Activated B cell treated with CpG ODN at 0.5 μM for 24 hours (primary cell): ENCODE measurements at regions not wholly inside any gene's neighbourhood (a gene's known extent, or its start where the extent isn't known, plus 50 kb on each side); places are given as distances from the start of the nearest gene placed in this dataset.
A peak's percentile ranks its signal among the peaks of the same experiment; 100 is the strongest.

Source experiments
- ATAC-seq: fragments of 200-7000 bp; cut with Tn5 transposase; one replicate; pipeline ENCODE4 v1.10.0; 2021; ENCODE audit warnings: low read depth, mild to moderate bottlenecking, moderate library complexity
- CTCF ChIA-PET: fragments of 350-600 bp; sonication (Branson Sonifier 250); formaldehyde crosslinking; loops from one replicate; lab custom pipeline; 2021; ENCODE audit warnings: antibody characterized with exemption; lab: Charles Lee
- POLR2A ChIA-PET: fragments of 350-600 bp; sonication (Branson Sonifier 250); formaldehyde crosslinking; loops from one replicate; lab custom pipeline; 2021; ENCODE audit warnings: antibody characterized with exemption; lab: Charles Lee
- DNase-seq: peaks from one replicate; pipeline ENCODE4 v3.0.0; 2022
- H3K27ac Mint-ChIP-seq: one replicate; pipeline ENCODE4 v1.8.0; 2020; ENCODE audit warnings: mixed read lengths
- H3K27me3 Mint-ChIP-seq: one replicate; pipeline ENCODE4 v1.8.0; 2021; ENCODE audit warnings: mixed read lengths
- H3K36me3 Mint-ChIP-seq: one replicate; pipeline ENCODE4 v1.8.0; 2021; ENCODE audit warnings: low read depth, mixed read lengths
- H3K4me1 Mint-ChIP-seq: one replicate; pipeline ENCODE4 v1.8.0; 2021; ENCODE audit warnings: mixed read lengths
- H3K4me3 Mint-ChIP-seq: one replicate; pipeline ENCODE4 v1.8.0; 2020; ENCODE audit warnings: mild to moderate bottlenecking, mixed read lengths
- H3K9me3 Mint-ChIP-seq: one replicate; pipeline ENCODE4 v1.8.0; 2020; ENCODE audit warnings: mixed read lengths
- CTCF ChIP-seq: fragments of 200-600 bp; IDR thresholded peaks from one replicate; pipeline ENCODE4 v1.8.0; 2022; ENCODE audit warnings: antibody characterized with exemption, mild to moderate bottlenecking
- intact Hi-C: fragments of 100-400 bp; cut with micrococcal nuclease; formaldehyde crosslinking; loops from one replicate; pipeline ENCODE4 v1.15.1; 2024

- TF ChIP-seq CTCF = no peak
- ATAC-seq (peak; percentile 61), DNase-seq (peak; percentile 62)
- ChIA-PET CTCF (interaction anchor here (0.5 to 14.4 kb wide), 6 partner anchors 10 to 354 kb away, joined by 3 to 336 read pairs (median 5); partner anchors contain the start of gene ZFP36L2), POLR2A (interaction anchor here (0.9 to 13.4 kb wide), 7 partner anchors 25 to 353 kb away, joined by 3 to 561 read pairs (median 4); partner anchors contain the start of gene ZFP36L2)
- Mint-ChIP-seq H3K27me3 (no peaks in the 10 kb centered on the region), H3K27ac (peak overlapping the region; percentile 92), H3K4me1 (peaks cover 93% of the 10 kb centered on the region), H3K36me3 (no peaks in the 10 kb centered on the region), H3K4me3 (peak overlapping the region; percentile 8), H3K9me3 (no peaks in the 10 kb centered on the region)
- intact Hi-C loops = loop anchor here (1.0 to 10.0 kb wide), 11 partner anchors 24 to 353 kb away; no protein-coding TSS in a partner anchor
Measured at GRCh38 chr2:43131051-43131889, 95.1 kb downstream of the ZFP36L2 start.

GRCh38 chr2:43130548-43130875 is 95.9 kb downstream of the ZFP36L2 start:
- DNase-seq (no peak), ATAC-seq (no peak)
- intact Hi-C loops = loop anchor here (2.0 to 10.0 kb wide), 5 partner anchors 24 to 304 kb away; no protein-coding TSS in a partner anchor
- Mint-ChIP-seq H3K36me3 (no peaks in the 10 kb centered on the region), H3K4me3 (no peak overlapping the region), H3K27me3 (no peaks in the 10 kb centered on the region), H3K4me1 (peaks cover 93% of the 10 kb centered on the region), H3K9me3 (no peaks in the 10 kb centered on the region), H3K27ac (peak overlapping the region; percentile 92)
- CTCF ChIA-PET = interaction anchor here (0.5 to 14.4 kb wide), 7 partner anchors 10 to 355 kb away, joined by 3 to 336 read pairs (median 4); partner anchors contain the start of gene ZFP36L2
- no peak for TF ChIP-seq CTCF
- POLR2A ChIA-PET = interaction anchor here (0.7 to 13.4 kb wide), 7 partner anchors 25 to 353 kb away, joined by 3 to 561 read pairs (median 4); partner anchors contain the start of gene ZFP36L2

GRCh38 chr2:43129676-43130547 is 96.5 kb downstream of the ZFP36L2 start:
- Mint-ChIP-seq H3K4me1 (peaks cover 95% of the 10 kb centered on the region), H3K4me3 (no peak overlapping the region), H3K36me3 (no peaks in the 10 kb centered on the region), H3K27me3 (no peaks in the 10 kb centered on the region), H3K9me3 (no peaks in the 10 kb centered on the region), H3K27ac (peak overlapping the region; percentile 92)
- ATAC-seq (no peak), DNase-seq (no peak)
- intact Hi-C loops = loop anchor here (2.0 to 10.0 kb wide), 6 partner anchors 23 to 412 kb away; no protein-coding TSS in a partner anchor
- POLR2A ChIA-PET = interaction anchor here (0.7 to 13.4 kb wide), 7 partner anchors 40 to 111 kb away, joined by 3 to 561 read pairs (median 3); partner anchors contain the start of gene ZFP36L2
- CTCF ChIA-PET = interaction anchor here (1.0 to 14.4 kb wide), 7 partner anchors 24 to 412 kb away, joined by 3 to 336 read pairs (median 5); partner anchors contain the start of gene ZFP36L2
- TF ChIP-seq CTCF = no peak

GRCh38 chr2:43128559-43128955 is 97.8 kb downstream of the ZFP36L2 start:
- H3K36me3 Mint-ChIP-seq = no peaks in the 10 kb centered on the region
- DNase-seq (no peak), ATAC-seq (no peak)
- H3K4me1 Mint-ChIP-seq = peaks cover 95% of the 10 kb centered on the region
- no peak for TF ChIP-seq CTCF
- no peaks in the 10 kb centered on the region for H3K9me3 Mint-ChIP-seq
- no peak overlapping the region for H3K4me3 Mint-ChIP-seq
- H3K27me3 Mint-ChIP-seq = no peaks in the 10 kb centered on the region
- POLR2A ChIA-PET = interaction anchor here (0.6 to 13.4 kb wide), 3 partner anchors 95 to 161 kb away, joined by 4 to 561 read pairs (median 5); partner anchors contain the start of gene ZFP36L2
- intact Hi-C loops = loop anchor here (5.0 kb wide), 1 partner anchor 414 kb away; no protein-coding TSS in a partner anchor
- H3K27ac Mint-ChIP-seq = peak overlapping the region; percentile 92
- CTCF ChIA-PET = interaction anchor here (1.0 to 14.4 kb wide), 5 partner anchors 22 to 413 kb away, joined by 3 to 336 read pairs (median 6); partner anchors contain the start of gene ZFP36L2
